GM23338 (cell line): ENCODE measurements at regions not wholly inside any gene's neighbourhood (a gene's known extent, or its start where the extent isn't known, plus 50 kb on each side); places are given as distances from the start of the nearest gene placed in this dataset.

Experiments
- CREB1 ChIP-seq: fragments of 250-450 bp; sonication (Bioruptor Pico); IDR thresholded peaks from 2 replicates; pipeline ENCODE4 v1.5.0; 2020; ENCODE audit warnings: low read depth, mild to moderate bottlenecking, moderate library complexity
- EZH2 ChIP-seq: fragments of 200-600 bp; sonication (generic); IDR thresholded peaks from one replicate; pipeline ENCODE4 v1.8.0; 2017; ENCODE audit warnings: antibody characterized with exemption, mild to moderate bottlenecking, low read depth; ENCODE audit not compliant: unreplicated experiment
- EZH2phosphoT487 ChIP-seq: fragments of 200-600 bp; sonication (generic); IDR thresholded peaks from one replicate; pipeline ENCODE4 v1.8.1; 2018; ENCODE audit warnings: antibody characterized with exemption; ENCODE audit not compliant: unreplicated experiment
- JUNB ChIP-seq: IDR thresholded peaks from one replicate; pipeline ENCODE4 v1.6.1; 2016; ENCODE audit warnings: antibody characterized with exemption; ENCODE audit not compliant: unreplicated experiment
- NANOG ChIP-seq: IDR thresholded peaks from 2 replicates; pipeline ENCODE4 v1.6.1; 2016; ENCODE audit warnings: antibody characterized with exemption, borderline replicate concordance
- POLR2AphosphoS5 ChIP-seq: IDR thresholded peaks from 2 replicates; pipeline ENCODE4 v1.6.1; 2016; ENCODE audit warnings: antibody characterized with exemption, low read depth
- REST ChIP-seq: IDR thresholded peaks from one replicate; pipeline ENCODE4 v1.6.1; 2018; ENCODE audit warnings: antibody characterized with exemption; ENCODE audit not compliant: unreplicated experiment
- STAT1 ChIP-seq: IDR thresholded peaks from one replicate; pipeline ENCODE4 v1.6.1; 2016; ENCODE audit warnings: antibody characterized with exemption; ENCODE audit not compliant: unreplicated experiment
- ZNF114 ChIP-seq: fragments of 250-450 bp; sonication (Bioruptor Pico); IDR thresholded peaks from 2 replicates; pipeline ENCODE4 v1.5.0; 2020; ENCODE audit warnings: mild to moderate bottlenecking, moderate library complexity
- ZNF331 ChIP-seq: fragments of 250-450 bp; sonication (Bioruptor Pico); IDR thresholded peaks from 2 replicates; pipeline ENCODE4 v1.5.0; 2020; ENCODE audit warnings: low read depth, mild to moderate bottlenecking, moderate library complexity
- TF ChIP-seq, protein P1 (sequence below), 2 experiments: fragments of 200-600 bp in 1 of 2; sonication (generic) in 1 of 2; conservative IDR thresholded peaks; 2 replicates each; pipeline versions ENCODE4 v1.5.1 to v1.6.1; 2016 to 2017; ENCODE audit warnings: antibody characterized with exemption in 2 of 2, low read depth in 2 of 2, mild to moderate bottlenecking in 2 of 2, moderate library complexity in 1 of 2
- TF ChIP-seq, protein P2 (sequence below): fragments of 250-450 bp; sonication (Bioruptor Pico); IDR thresholded peaks from 2 replicates; pipeline ENCODE4 v1.5.0; 2020; ENCODE audit warnings: mild to moderate bottlenecking, moderate library complexity

GRCh38 chr6:21306546-21306945 lies 287.0 kb upstream of the SOX4 start:
- TF ChIP-seq, protein P1, sequence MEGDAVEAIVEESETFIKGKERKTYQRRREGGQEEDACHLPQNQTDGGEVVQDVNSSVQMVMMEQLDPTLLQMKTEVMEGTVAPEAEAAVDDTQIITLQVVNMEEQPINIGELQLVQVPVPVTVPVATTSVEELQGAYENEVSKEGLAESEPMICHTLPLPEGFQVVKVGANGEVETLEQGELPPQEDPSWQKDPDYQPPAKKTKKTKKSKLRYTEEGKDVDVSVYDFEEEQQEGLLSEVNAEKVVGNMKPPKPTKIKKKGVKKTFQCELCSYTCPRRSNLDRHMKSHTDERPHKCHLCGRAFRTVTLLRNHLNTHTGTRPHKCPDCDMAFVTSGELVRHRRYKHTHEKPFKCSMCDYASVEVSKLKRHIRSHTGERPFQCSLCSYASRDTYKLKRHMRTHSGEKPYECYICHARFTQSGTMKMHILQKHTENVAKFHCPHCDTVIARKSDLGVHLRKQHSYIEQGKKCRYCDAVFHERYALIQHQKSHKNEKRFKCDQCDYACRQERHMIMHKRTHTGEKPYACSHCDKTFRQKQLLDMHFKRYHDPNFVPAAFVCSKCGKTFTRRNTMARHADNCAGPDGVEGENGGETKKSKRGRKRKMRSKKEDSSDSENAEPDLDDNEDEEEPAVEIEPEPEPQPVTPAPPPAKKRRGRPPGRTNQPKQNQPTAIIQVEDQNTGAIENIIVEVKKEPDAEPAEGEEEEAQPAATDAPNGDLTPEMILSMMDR (conservative IDR thresholded peaks at IDR 0.05; ENCODE audit: low read depth in 2 of 2), result no peak
- TF ChIP-seq EZH2phosphoT487 (no peak), REST (no peak), JUNB (no peak), EZH2 (no peak), POLR2AphosphoS5 (no peak), NANOG (no peak), ZNF114 (CRISPR knock-in tag) (no peak), CREB1 (no peak), STAT1 (no peak), ZNF331 (CRISPR knock-in tag) (no peak)
- TF ChIP-seq, protein P2, sequence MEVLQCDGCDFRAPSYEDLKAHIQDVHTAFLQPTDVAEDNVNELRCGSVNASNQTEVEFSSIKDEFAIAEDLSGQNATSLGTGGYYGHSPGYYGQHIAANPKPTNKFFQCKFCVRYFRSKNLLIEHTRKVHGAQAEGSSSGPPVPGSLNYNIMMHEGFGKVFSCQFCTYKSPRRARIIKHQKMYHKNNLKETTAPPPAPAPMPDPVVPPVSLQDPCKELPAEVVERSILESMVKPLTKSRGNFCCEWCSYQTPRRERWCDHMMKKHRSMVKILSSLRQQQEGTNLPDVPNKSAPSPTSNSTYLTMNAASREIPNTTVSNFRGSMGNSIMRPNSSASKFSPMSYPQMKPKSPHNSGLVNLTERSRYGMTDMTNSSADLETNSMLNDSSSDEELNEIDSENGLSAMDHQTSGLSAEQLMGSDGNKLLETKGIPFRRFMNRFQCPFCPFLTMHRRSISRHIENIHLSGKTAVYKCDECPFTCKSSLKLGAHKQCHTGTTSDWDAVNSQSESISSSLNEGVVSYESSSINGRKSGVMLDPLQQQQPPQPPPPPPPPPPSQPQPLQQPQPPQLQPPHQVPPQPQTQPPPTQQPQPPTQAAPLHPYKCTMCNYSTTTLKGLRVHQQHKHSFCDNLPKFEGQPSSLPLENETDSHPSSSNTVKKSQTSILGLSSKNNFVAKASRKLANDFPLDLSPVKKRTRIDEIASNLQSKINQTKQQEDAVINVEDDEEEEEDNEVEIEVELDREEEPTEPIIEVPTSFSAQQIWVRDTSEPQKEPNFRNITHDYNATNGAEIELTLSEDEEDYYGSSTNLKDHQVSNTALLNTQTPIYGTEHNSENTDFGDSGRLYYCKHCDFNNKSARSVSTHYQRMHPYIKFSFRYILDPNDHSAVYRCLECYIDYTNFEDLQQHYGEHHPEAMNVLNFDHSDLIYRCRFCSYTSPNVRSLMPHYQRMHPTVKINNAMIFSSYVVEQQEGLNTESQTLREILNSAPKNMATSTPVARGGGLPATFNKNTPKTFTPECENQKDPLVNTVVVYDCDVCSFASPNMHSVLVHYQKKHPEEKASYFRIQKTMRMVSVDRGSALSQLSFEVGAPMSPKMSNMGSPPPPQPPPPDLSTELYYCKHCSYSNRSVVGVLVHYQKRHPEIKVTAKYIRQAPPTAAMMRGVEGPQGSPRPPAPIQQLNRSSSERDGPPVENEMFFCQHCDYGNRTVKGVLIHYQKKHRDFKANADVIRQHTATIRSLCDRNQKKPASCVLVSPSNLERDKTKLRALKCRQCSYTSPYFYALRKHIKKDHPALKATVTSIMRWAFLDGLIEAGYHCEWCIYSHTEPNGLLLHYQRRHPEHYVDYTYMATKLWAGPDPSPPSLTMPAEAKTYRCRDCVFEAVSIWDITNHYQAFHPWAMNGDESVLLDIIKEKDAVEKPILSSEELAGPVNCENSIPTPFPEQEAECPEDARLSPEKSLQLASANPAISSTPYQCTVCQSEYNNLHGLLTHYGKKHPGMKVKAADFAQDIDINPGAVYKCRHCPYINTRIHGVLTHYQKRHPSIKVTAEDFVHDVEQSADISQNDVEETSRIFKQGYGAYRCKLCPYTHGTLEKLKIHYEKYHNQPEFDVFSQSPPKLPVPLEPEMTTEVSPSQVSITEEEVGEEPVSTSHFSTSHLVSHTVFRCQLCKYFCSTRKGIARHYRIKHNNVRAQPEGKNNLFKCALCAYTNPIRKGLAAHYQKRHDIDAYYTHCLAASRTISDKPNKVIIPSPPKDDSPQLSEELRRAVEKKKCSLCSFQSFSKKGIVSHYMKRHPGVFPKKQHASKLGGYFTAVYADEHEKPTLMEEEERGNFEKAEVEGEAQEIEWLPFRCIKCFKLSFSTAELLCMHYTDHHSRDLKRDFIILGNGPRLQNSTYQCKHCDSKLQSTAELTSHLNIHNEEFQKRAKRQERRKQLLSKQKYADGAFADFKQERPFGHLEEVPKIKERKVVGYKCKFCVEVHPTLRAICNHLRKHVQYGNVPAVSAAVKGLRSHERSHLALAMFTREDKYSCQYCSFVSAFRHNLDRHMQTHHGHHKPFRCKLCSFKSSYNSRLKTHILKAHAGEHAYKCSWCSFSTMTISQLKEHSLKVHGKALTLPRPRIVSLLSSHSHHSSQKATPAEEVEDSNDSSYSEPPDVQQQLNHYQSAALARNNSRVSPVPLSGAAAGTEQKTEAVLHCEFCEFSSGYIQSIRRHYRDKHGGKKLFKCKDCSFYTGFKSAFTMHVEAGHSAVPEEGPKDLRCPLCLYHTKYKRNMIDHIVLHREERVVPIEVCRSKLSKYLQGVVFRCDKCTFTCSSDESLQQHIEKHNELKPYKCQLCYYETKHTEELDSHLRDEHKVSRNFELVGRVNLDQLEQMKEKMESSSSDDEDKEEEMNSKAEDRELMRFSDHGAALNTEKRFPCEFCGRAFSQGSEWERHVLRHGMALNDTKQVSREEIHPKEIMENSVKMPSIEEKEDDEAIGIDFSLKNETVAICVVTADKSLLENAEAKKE (CRISPR knock-in tag), result no peak
